HL-60 (cell line): ENCODE measurements at regions not wholly inside any gene's neighbourhood (a gene's known extent, or its start where the extent isn't known, plus 50 kb on each side); places are given as distances from the start of the nearest gene placed in this dataset.

Experiments
- POLR2AphosphoS5 ChIP-seq: IDR thresholded peaks from 2 replicates; pipeline ENCODE4 v1.6.1; 2012; ENCODE audit warnings: low read depth
- TF ChIP-seq, protein P1 (sequence below): IDR thresholded peaks from one replicate; pipeline ENCODE4 v1.5.1; 2011; ENCODE audit warnings: low read length, control low read depth, inconsistent platforms; ENCODE audit not compliant: insufficient read depth

DNA sequence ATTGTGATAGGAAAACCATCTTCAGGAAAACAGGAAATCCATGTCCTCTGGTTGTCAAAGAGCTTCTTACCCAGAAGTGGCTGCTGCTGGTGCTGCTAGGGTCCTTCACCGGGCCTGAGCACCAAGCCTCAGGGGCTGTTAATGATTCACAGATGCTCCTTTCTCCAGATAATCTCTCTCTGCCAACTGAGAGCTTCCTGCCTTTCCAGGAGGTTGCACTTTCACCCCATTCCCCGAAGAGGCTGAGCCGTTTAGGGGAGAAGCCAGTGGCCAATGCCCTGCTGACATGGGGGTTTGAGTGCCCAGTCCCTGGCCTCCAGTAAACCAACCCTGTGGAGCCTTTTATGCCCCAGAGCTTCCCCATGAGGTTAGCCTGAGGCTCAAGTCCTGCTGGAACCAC, 122.4 kb downstream of the CBLN4 start:
- TF ChIP-seq, protein P1, sequence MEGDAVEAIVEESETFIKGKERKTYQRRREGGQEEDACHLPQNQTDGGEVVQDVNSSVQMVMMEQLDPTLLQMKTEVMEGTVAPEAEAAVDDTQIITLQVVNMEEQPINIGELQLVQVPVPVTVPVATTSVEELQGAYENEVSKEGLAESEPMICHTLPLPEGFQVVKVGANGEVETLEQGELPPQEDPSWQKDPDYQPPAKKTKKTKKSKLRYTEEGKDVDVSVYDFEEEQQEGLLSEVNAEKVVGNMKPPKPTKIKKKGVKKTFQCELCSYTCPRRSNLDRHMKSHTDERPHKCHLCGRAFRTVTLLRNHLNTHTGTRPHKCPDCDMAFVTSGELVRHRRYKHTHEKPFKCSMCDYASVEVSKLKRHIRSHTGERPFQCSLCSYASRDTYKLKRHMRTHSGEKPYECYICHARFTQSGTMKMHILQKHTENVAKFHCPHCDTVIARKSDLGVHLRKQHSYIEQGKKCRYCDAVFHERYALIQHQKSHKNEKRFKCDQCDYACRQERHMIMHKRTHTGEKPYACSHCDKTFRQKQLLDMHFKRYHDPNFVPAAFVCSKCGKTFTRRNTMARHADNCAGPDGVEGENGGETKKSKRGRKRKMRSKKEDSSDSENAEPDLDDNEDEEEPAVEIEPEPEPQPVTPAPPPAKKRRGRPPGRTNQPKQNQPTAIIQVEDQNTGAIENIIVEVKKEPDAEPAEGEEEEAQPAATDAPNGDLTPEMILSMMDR, result no peak
- no peak for TF ChIP-seq POLR2AphosphoS5
